Thyroid gland (tissue), 4 donors: ENCODE measurements at regions not wholly inside any gene's neighbourhood (a gene's known extent, or its start where the extent isn't known, plus 50 kb on each side); places are given as distances from the start of the nearest gene placed in this dataset.

ENCODE experiments used
- POLR2A ChIP-seq, 2 donors: fragments of 450-650 bp; IDR thresholded peaks; one replicate each; pipeline ENCODE4 v1.6.1; 2017; ENCODE audit warnings: antibody characterized with exemption in 2 of 2, mild to moderate bottlenecking in 2 of 2, moderate library complexity in 1 of 2
- TF ChIP-seq, protein P1 (sequence below), 6 experiments: fragments of 200-600 bp in 3 of 6; fragments of 450-650 bp in 3 of 6; sonication (generic) in 3 of 6; IDR thresholded peaks; one replicate each; pipeline ENCODE4 v1.5.1; 2016 to 2019; ENCODE audit warnings: antibody characterized with exemption in 6 of 6, mild to moderate bottlenecking in 2 of 6, inconsistent platforms in 1 of 6, moderate library complexity in 1 of 6

DNA sequence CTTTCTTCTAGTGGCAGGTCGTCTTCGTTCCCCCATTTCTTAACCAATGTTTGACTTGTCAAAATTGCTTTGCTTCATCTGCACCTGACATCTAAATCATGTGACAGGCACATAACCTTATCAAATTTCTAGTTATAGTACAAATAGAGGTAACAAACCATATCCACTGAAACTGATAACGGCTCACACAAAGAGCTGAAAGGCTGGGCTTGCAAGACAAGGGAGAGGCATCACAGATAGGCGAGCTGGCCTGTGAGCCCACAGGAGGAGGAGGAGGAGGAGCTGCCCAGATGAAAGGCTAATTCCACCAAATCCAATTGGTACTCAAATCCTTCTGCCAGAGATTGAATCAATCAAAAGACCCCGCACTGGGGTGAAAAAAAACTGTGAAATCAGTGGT, 80.2 kb upstream of the NEBL start:
- TF ChIP-seq POLR2A (IDR thresholded peaks at IDR 0.05) = no peak
- TF ChIP-seq, protein P1, sequence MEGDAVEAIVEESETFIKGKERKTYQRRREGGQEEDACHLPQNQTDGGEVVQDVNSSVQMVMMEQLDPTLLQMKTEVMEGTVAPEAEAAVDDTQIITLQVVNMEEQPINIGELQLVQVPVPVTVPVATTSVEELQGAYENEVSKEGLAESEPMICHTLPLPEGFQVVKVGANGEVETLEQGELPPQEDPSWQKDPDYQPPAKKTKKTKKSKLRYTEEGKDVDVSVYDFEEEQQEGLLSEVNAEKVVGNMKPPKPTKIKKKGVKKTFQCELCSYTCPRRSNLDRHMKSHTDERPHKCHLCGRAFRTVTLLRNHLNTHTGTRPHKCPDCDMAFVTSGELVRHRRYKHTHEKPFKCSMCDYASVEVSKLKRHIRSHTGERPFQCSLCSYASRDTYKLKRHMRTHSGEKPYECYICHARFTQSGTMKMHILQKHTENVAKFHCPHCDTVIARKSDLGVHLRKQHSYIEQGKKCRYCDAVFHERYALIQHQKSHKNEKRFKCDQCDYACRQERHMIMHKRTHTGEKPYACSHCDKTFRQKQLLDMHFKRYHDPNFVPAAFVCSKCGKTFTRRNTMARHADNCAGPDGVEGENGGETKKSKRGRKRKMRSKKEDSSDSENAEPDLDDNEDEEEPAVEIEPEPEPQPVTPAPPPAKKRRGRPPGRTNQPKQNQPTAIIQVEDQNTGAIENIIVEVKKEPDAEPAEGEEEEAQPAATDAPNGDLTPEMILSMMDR (IDR thresholded peaks at IDR 0.05) = no peak
